ENCODE measurements at regions not wholly inside any gene's neighbourhood (a gene's known extent, or its start where the extent isn't known, plus 50 kb on each side); places are given as distances from the start of the nearest gene placed in this dataset.
A peak's percentile ranks its signal among the peaks of the same experiment; 100 is the strongest.

DNA sequence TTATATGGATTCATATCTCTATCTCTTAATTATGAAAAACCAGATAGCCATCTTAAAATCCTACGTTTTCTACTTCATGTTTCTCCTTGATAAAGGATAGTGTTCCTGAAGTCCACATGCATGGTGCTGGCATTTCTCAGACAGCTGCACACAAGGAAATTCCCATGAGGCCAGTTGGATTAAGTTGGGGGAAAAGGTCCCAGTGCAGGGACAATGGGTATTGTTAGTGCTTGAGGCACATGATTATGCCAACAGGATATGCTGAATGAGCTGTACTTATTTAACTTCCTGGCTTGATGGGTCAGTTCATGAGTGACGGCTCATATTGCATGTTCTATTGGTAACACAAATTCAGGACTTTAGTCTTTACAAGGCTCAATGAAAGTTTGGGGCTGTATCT lies 913.9 kb upstream of the NDST4 start:
- TF ChIP-seq, protein P1, sequence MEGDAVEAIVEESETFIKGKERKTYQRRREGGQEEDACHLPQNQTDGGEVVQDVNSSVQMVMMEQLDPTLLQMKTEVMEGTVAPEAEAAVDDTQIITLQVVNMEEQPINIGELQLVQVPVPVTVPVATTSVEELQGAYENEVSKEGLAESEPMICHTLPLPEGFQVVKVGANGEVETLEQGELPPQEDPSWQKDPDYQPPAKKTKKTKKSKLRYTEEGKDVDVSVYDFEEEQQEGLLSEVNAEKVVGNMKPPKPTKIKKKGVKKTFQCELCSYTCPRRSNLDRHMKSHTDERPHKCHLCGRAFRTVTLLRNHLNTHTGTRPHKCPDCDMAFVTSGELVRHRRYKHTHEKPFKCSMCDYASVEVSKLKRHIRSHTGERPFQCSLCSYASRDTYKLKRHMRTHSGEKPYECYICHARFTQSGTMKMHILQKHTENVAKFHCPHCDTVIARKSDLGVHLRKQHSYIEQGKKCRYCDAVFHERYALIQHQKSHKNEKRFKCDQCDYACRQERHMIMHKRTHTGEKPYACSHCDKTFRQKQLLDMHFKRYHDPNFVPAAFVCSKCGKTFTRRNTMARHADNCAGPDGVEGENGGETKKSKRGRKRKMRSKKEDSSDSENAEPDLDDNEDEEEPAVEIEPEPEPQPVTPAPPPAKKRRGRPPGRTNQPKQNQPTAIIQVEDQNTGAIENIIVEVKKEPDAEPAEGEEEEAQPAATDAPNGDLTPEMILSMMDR (conservative IDR thresholded peaks at IDR 0.05; ENCODE audit: low read depth, low read length): no peak
- no peak overlapping the region for H3K4me3 ChIP-seq (ENCODE audit: low read depth, low read length)
- DNase-seq (ENCODE audit: low read depth): no peak

DNA sequence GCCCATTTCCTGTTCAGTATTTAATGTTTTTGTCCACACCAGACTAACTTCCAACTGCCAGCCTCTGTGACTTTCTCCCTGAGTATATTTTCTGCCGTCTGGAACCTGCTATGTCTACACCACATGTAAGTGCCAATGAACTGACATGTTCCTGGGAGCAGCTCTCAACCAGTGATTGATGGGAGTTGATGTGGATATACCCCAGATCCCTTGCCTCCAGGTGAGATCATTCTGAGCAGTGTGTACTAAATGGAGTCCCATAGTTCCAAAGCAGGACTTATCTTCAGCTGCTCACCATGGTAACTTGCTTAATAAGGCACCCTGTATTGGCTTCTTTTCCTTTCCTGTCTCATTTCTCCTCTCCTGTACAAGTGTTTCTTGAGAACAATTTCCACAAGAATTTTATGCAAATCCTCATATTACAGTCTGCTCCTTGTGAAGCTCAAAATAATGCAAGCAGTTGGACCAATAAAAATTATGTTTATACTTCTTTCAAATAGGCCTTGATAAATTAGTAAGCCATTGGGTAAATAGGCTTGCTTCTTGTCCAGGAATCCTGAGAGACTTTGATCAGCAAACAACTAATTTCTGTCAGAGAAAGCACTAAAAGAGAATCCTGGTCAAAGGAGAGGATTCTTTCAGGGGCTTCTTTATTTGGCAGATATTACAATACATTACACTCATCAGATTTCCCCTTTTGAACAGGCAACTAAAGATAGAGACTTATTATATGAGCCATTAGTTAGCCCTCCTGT lies 911.7 kb upstream of the NDST4 start:
- no peak overlapping the region for H3K4me3 ChIP-seq (ENCODE audit: low read depth, low read length)
- TF ChIP-seq, protein P1 (conservative IDR thresholded peaks at IDR 0.05; ENCODE audit: low read depth, low read length): no peak
- no peak for DNase-seq (ENCODE audit: low read depth)

DNA sequence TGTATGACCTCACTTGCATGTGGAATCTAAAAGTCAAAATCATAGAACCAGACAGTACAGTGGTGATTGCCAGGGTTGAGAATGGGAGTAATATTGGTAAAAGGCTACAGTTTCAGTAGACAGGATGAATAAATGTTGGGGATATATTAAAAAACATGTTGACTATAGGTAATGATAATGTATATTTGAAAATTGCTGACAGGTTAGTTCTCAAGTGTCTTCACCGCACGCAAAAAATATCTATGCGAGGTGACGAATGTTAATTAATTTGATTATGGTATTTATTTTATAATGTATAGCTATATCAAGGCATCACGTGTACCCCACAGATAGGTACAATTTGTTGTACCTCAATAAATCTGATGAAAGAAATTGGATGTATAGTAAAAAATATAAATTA lies 909.6 kb upstream of the NDST4 start:
- DNase-seq (ENCODE audit: low read depth): no peak
- TF ChIP-seq, protein P1 (conservative IDR thresholded peaks at IDR 0.05; ENCODE audit: low read depth, low read length): no peak

DNA sequence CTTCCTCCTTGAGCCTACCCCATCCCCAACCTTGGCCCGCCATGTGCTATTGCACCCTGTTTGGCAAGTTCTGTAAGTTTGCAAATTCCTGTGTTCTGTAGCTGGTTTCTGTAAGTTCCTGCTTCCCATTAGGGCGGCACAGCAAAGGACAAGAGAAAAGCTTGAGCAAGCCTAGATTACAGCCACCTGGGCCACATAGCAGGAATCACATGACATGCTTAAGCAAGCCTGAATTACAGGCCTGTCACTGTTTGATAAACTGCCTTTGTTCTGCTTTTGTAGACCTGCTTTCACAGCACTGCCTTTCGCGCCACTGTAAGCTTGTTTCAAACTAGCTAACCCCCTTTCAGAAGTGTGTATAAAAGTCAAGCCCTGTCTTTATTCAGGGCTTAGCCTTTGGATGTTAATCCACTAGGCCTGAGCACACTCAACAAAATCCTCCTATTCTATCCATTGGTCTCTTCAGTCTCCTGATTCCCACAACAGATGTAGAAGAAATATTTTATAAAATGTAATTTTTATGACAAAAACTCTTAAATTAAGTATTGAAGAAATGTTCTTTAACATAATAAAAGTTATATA lies 906.8 kb upstream of the NDST4 start:
- no peak for DNase-seq (ENCODE audit: low read depth)
- TF ChIP-seq, protein P1 (conservative IDR thresholded peaks at IDR 0.05; ENCODE audit: low read depth, low read length): no peak
- no peak overlapping the region for H3K4me3 ChIP-seq (ENCODE audit: low read depth, low read length)

More for the DNA sequence above, 909.6 kb upstream of the NDST4 start:
- H3K4me3 ChIP-seq (ENCODE audit: low read depth, low read length): no peak overlapping the region

DNA sequence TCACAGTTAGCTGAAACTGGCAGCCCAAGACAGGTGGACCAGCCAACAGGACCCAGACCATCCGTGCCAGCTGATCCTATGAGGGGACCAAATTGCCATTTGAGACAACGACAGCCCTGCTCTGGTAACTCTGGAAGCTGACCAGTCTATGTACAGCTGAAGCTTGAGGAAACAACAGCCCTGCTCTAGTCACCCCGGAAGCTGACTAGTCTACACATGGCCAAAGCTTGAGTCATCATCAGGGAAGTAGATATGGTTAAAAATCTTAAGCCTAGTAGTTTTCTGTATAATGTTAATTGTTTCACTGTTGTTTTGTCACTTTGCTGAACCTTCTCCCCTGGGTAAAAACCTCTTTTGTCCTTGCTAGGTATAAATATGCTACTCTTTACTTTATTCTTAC lies 905.4 kb upstream of the NDST4 start:
- no peak for DNase-seq (ENCODE audit: low read depth)
- no peak overlapping the region for H3K4me3 ChIP-seq (ENCODE audit: low read depth, low read length)
- TF ChIP-seq, protein P1 (conservative IDR thresholded peaks at IDR 0.05; ENCODE audit: low read depth, low read length): no peak

DNA sequence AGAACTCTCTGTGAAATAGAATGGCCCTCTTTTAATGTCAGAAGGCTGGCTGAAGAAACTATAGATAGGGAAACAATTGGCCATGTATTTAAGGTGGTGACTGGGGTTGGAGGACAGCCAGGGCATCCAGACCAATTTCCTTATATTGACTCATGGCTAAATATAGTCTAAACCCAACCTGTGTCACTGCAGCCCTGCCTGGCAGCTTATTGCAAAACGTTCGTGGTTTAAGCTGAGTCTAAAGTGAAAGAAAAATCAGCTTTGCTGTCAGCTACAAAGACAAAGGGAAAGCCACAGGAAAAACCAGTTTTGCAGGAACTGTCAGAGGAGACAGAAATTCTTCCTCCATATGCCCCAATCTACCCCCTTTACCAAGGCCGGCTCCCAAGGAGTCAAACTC lies 902.8 kb upstream of the NDST4 start:
- TF ChIP-seq, protein P1 (conservative IDR thresholded peaks at IDR 0.05; ENCODE audit: low read depth, low read length): no peak
- peak; percentile 62 for DNase-seq (ENCODE audit: low read depth)
- no peak overlapping the region for H3K4me3 ChIP-seq (ENCODE audit: low read depth, low read length)

DNA sequence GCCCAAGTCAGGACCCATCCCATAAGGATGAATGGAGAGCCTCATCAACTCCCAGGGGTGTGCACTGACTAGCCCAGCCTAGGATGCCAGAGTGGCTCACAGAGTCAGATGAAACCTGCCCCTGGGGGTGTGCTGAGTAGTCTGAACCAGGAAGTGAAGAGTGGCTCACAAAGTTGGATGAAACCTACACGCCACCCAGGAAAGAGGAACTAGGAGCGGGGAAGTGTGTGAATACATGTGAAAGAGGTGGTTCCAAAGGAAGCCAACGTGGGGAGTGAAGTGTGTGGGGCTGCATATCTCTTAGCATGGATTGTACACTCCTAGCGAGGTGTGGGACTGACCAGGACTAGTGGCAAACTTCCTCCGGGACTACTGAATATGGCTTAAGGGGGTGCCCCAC lies 902.1 kb upstream of the NDST4 start:
- H3K4me3 ChIP-seq (ENCODE audit: low read depth, low read length): no peak overlapping the region
- TF ChIP-seq, protein P1 (conservative IDR thresholded peaks at IDR 0.05; ENCODE audit: low read depth, low read length): no peak
- DNase-seq (ENCODE audit: low read depth): no peak
